Medulla oblongata (tissue), 1 donor: ENCODE measurements at regions not wholly inside any gene's neighbourhood (a gene's known extent, or its start where the extent isn't known, plus 50 kb on each side); places are given as distances from the start of the nearest gene placed in this dataset.

Source experiments
- DNase-seq: peaks from one replicate; pipeline ENCODE4 v3.0.0-alpha.2; 2015; ENCODE audit errors: extremely low spot score

DNA sequence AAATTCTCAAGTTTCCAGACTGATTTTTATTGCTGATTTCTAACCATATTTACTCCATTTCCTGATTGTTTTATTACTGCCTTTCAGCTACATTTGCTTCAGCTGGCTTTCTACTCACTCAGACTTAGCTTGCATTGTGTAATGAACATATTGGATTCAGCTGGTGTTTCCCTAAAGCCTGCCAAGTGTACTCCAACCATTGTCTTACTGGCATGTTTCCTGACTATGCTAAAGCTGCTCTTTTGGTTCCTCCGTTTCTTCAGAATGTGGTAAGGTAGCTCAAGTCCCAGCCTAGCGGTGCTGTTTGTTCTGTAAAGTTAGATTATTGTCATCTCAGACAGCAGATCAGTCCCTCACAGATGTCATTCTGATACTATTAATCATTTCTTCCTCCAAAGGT lies 53.1 kb upstream of the GLRA2 start:
- peak; percentile 11 for DNase-seq

- DNase-seq, result no peak
Measured at GRCh38 chrX:14449773-14450172, 79.6 kb upstream of the GLRA2 start.

DNA sequence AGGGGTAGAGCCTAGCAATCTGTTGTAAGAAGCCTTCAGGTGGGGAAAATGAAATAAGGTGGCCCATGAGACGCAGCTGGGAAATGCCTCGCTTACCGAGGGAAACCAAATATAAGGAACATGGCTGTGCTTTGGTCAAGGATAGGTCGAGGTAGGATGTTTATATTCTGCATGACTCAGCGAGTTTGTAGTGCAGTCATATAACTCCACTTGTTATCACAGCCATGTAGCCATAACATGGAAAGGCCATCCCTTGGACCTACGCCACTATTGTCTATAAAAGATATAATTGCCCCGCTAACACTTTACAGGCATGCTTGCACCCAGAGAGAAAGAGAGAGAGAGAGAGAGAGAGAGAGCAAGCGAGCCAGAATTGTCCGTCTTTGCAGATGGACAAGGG lies 80.9 kb upstream of the GLRA2 start:
- DNase-seq, result no peak

DNA sequence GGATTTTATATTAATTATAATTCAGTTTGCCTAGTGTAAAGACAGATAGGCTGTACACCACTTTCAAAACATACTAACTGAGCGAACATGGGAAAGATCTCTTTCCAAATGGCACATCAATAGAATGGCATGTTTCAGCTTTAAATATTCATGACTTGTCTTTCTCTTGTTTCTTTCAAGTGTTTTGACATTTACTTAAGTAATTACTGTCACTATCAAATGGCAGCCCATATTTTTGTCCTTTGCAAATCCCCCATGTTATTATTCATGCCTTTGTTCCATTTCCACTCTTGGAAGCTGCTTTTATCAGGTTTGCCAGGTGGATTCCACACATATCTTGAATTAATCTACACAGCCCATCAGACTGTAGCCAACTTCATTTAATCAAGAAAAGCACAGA lies 89.2 kb upstream of the GLRA2 start:
- no peak for DNase-seq

- DNase-seq, result no peak
Measured at GRCh38 chrX:14427614-14428013, 101.7 kb upstream of the GLRA2 start.

DNA sequence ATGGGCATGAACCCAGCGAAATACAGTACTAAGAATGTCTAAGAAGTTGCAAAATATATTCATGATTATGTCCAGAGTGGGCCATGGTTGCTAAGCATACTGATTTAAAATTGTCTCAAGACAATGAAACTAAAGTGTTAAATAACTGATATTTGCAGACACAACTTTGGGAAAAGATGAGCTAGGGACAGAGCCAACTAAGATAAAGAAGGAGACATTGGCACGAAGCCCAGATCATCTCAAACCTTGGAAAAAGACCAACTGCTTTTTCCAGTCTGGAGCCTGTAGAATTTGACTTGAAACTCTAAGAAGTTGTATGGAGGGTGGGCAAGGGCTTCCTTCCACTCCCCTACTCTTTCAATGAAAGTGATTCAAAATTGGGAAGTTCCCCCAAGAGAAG lies 108.5 kb upstream of the GLRA2 start:
- no peak for DNase-seq

- no peak for DNase-seq
Measured at GRCh38 chrX:14412686-14413085, 116.7 kb upstream of the GLRA2 start.

DNA sequence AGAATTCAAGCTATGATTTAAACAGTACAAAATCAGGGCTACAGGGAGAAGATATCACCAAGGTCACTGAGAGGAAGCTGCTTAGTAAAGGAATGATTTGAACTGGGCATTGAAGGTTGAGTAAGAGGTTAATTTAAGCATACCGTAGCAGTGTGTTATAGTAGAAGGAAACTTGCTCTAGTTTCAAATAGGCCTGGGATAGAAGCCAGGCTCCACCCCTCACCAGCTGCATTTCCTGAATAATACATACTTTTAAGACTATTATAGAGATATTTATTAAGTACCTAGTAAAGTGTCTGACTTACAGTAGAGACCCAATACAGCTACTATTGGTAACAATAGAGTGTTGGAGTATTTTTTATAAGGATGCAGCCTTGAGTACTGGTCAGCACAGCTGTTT lies 118.0 kb upstream of the GLRA2 start:
- DNase-seq, result no peak

DNA sequence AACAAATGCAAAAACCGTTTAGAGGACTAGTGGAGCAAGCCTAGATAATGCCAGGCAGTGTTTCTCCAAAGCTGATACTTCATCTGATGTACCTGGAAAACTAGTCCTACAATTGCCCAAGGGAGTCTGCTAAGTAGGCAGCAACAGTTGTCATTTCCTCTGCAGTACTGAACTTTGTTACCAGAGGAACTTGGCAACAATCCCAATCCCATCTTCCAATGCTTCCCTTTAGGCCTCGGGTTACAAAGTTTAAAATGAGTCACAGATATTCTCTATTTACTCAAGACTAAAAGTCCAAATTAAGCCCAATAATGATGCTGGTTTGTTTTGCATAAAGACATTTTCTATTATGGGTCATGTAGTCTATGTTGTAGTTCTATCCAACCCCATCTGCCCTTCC lies 120.0 kb upstream of the GLRA2 start:
- no peak for DNase-seq

DNA sequence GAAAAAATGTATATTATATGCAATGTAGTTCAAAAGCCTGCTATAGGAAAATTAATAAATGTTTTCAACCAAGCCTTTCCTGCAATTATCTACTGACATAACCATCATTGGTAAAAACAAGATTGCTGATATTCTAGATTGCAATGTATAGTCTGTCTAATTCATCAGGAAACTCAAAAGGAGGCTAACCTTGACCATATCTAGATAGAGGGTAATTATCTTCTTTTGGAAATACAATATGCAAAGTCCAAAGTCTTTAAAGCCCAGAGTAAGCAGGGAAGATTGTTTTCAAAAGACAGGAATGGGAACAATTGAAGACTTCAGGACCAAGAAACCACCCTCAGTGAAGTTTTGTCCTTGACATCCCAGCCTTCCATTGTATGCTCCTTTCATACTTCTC lies 123.1 kb upstream of the GLRA2 start:
- no peak for DNase-seq

DNA sequence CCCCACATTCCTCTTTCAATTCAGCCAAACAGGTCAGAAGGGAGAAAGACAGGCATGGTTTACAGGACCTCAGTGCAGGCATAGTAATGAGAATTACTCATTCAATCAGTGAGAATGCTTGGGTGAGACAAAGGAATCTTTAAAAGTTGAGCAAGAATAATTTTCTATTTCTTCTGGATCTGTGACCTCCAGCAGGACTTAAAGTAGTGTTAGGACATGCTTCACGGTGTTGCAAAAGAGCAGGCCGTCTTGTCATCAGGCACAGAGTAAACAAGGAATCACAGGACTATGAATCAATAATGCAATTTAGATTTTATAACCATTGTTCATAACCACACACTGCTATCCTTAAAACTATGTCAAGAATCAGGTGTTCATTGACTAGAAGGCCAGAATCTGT lies 130.6 kb upstream of the GLRA2 start:
- DNase-seq, result no peak

GRCh38 chrX:14389682-14390081 lies 139.7 kb upstream of the GLRA2 start:
- DNase-seq, result no peak

DNA sequence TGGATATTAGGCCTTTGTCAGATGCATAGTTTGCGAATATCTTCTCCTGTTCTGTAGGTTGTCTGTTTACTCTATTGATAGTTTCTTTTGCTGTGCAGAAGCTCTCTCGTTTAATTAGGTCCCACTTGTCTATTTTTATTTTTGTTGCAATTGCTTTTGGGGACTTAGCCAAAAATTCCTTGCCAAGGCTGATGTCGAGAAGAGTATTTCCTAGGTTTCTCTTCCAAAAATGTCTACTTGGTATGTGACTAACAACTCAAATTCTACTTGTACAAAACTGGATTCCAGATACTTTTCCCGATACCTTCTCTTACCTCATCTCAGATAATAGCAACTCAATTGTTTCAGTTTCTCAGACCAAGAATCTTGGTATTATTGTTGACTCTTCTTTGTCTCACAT lies 142.4 kb upstream of the GLRA2 start:
- DNase-seq, result no peak

- no peak for DNase-seq
Measured at GRCh38 chrX:14380044-14380443, 149.3 kb upstream of the GLRA2 start.

DNA sequence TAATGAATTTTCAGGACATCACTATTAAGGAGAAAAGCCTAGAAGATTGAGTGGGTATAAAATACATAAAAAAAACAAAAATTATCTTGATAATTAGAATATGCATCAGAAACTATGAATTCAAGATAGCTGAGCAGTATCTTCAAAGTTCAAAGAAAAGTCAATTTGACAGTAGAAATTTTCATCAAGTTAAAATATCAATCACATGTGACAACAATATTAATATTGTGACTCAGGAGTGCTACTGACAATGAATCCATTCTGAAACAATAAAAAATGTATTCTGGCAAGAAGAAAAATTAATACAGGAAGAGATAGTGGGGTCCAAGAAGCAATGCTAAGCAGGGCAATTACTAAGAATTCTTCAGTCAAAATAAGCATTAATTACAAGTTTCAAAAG lies 151.9 kb upstream of the GLRA2 start:
- DNase-seq, result no peak

- no peak for DNase-seq
Measured at GRCh38 chrX:14363728-14364127, 165.6 kb upstream of the GLRA2 start.

- no peak for DNase-seq
Measured at GRCh38 chrX:14362721-14363120, 166.6 kb upstream of the GLRA2 start.

DNA sequence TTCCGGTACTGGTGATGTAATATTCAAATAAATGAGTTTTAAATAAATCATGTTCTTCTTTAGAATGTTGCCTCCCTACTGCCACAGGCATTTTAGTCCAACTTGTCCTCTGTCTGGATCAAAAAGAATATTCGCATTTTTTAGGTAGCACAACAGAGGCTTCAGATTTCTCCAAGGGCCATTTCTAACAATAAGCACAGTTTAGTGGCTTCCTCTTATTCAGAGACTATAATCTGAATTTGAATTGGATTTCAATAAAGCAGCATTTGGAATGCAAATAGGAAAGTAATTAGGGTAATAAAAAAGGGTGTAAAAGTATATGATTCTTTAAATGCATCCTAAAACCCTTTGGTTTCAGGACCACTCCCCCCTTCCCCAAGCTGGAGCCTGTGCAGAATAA lies 167.9 kb upstream of the GLRA2 start:
- no peak for DNase-seq

GRCh38 chrX:14359727-14360126 lies 169.6 kb upstream of the GLRA2 start:
- DNase-seq, result no peak

DNA sequence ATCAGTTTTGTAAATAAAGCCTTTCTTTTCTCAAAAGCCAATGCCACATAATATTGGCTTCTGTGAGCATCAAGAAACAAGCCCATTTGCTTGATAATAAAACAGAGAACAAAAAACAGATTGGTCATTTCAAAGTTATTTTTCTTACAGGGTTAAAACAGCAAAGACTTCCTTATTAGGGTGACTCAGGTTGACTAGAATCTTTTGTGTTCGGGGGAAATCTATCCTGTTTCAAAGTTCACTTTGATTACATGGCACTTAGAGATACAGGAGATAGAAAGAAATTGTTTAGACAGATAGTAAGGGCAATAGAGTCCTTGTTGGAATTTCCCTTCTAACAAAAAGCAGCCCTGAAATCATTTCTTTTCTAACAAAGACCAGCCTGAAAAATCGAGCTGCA lies 170.0 kb upstream of the GLRA2 start:
- DNase-seq, result no peak

DNA sequence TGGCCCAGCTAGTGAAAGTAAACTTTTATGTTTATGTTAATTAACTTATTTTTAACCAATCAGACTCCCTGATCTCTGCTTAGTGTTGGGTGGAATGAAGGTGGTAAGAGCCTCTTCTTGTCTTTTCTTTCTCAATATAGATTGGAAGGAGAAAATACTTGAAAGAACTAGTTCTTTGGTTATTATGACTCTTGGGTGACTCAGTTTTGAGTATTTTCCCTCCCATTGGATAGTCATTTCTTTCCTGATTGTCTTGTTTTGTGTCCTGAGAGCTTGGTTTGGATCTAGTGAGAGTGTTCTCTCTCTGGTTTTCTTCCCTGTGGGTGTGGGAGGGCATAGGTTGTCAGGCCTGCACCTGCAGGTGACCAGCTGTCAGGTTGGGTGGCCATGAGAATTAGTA lies 172.0 kb upstream of the GLRA2 start:
- no peak for DNase-seq

- no peak for DNase-seq
Measured at GRCh38 chrX:14356401-14356800, 172.9 kb upstream of the GLRA2 start.

- no peak for DNase-seq
Measured at GRCh38 chrX:14355556-14355955, 173.8 kb upstream of the GLRA2 start.

DNA sequence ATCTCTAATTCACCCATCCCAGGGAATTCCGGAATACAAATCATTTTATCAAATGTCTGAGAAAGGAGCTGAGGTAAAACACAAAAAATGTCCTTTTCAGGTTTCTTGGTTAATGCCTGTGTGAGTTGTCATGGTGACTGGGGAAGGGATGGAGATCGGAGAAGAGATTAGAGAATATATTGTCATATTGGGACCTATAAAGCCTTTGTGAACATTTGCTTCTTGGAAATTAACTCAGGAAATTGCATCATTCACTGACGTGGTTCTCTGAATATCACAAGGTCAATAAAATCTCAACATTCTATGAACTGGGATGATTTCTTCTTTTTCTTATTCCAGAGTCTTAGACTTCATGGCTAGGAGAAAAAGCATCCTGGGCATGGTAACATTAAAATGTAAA lies 174.8 kb upstream of the GLRA2 start:
- DNase-seq, result no peak

- no peak for DNase-seq
Measured at GRCh38 chrX:14352511-14352910, 176.8 kb upstream of the GLRA2 start.
